MM.1S (cell line): ENCODE measurements at regions not wholly inside any gene's neighbourhood (a gene's known extent, or its start where the extent isn't known, plus 50 kb on each side); places are given as distances from the start of the nearest gene placed in this dataset.

Experiments
- DNase-seq: peaks from one replicate; pipeline ENCODE4 v3.0.0-alpha.2; 2015
- H2AFZ ChIP-seq: fragments of 300-600 bp; sonication (generic); 2 replicates; pipeline ENCODE4 v1.6.0; 2016; ENCODE audit warnings: antibody characterized with exemption, low read length
- H3F3A ChIP-seq: fragments of 300-600 bp; sonication (generic); 2 replicates; pipeline ENCODE4 v1.6.1; 2016; ENCODE audit warnings: mild to moderate bottlenecking, antibody characterized with exemption, low read length, moderate library complexity, mixed read lengths; ENCODE audit not compliant: insufficient read depth
- H3K27ac ChIP-seq: fragments of 300-600 bp; sonication (generic); 2 replicates; pipeline ENCODE4 v1.5.1; 2016; ENCODE audit warnings: mild to moderate bottlenecking, low read length
- H3K27me3 ChIP-seq: fragments of 300-600 bp; sonication (generic); replicated peaks from 2 replicates; pipeline ENCODE4 v1.6.0; 2016; ENCODE audit warnings: low read length; ENCODE audit not compliant: insufficient read depth
- H3K36me3 ChIP-seq: fragments of 300-600 bp; sonication (generic); replicated peaks from 2 replicates; pipeline ENCODE4 v1.6.1; 2016; ENCODE audit warnings: mild to moderate bottlenecking, low read length, mixed read lengths; ENCODE audit not compliant: insufficient read depth
- H3K4me1 ChIP-seq: fragments of 300-600 bp; sonication (generic); 2 replicates; pipeline ENCODE4 v1.6.1; 2016; ENCODE audit warnings: low read length, mixed read lengths
- H3K4me2 ChIP-seq: fragments of 300-600 bp; sonication (generic); 2 replicates; pipeline ENCODE4 v1.6.0; 2016; ENCODE audit warnings: low read depth, low read length
- H3K4me3 ChIP-seq: fragments of 300-600 bp; sonication (generic); 2 replicates; pipeline ENCODE4 v1.5.1; 2016; ENCODE audit warnings: low read length, mixed read lengths
- H3K79me2 ChIP-seq: fragments of 300-600 bp; sonication (generic); 2 replicates; pipeline ENCODE4 v1.6.1; 2016; ENCODE audit warnings: mixed run types, low read length, mixed read lengths
- H3K9ac ChIP-seq: fragments of 300-600 bp; sonication (generic); 2 replicates; pipeline ENCODE4 v1.6.1; 2016; ENCODE audit warnings: low read length, mixed read lengths
- H3K9me2 ChIP-seq: fragments of 300-600 bp; sonication (generic); replicated peaks from 2 replicates; pipeline ENCODE4 v1.6.1; 2016; ENCODE audit warnings: mild to moderate bottlenecking, low read length, mixed read lengths; ENCODE audit not compliant: insufficient read depth
- H3K9me3 ChIP-seq: fragments of 300-600 bp; sonication (generic); replicated peaks from 2 replicates; pipeline ENCODE4 v1.6.1; 2016; ENCODE audit warnings: mild to moderate bottlenecking, low read length, mixed read lengths; ENCODE audit not compliant: insufficient read depth
- H4K20me1 ChIP-seq: fragments of 300-600 bp; sonication (generic); 2 replicates; pipeline ENCODE4 v1.6.1; 2016; ENCODE audit warnings: mild to moderate bottlenecking, low read length, moderate library complexity, mixed read lengths; ENCODE audit not compliant: insufficient read depth
- CTCF ChIP-seq: fragments of 300-600 bp; sonication (generic); IDR thresholded peaks from 2 replicates; pipeline ENCODE4 v1.5.1; 2016; ENCODE audit warnings: antibody characterized with exemption, low read length, mixed read lengths
- EZH2 ChIP-seq: fragments of 300-600 bp; sonication (generic); optimal IDR thresholded peaks from 2 replicates; pipeline ENCODE3; 2017; ENCODE audit warnings: low read depth, mild to moderate bottlenecking, antibody characterized with exemption, low read length, mixed read lengths
- EZH2phosphoT487 ChIP-seq: fragments of 300-600 bp; sonication (generic); IDR thresholded peaks from 2 replicates; pipeline ENCODE4 v1.6.1; 2018; ENCODE audit warnings: antibody characterized with exemption, low read length

GRCh38 chr5:30195036-30195435 is 998.5 kb upstream of the CDH6 start:
- no peaks in the 10 kb centered on the region for H3K36me3 ChIP-seq
- H3K9me2 ChIP-seq, result no peaks in the 10 kb centered on the region
- no peaks in the 10 kb centered on the region for H3F3A ChIP-seq
- H3K4me2 ChIP-seq, result no peak overlapping the region
- no peak overlapping the region for H2AFZ ChIP-seq
- H3K9me3 ChIP-seq, result no peaks in the 10 kb centered on the region
- no peaks in the 10 kb centered on the region for H3K4me1 ChIP-seq
- H4K20me1 ChIP-seq, result no peaks in the 10 kb centered on the region
- no peak for DNase-seq
- no peaks in the 10 kb centered on the region for H3K27me3 ChIP-seq
- no peaks in the 10 kb centered on the region for H3K79me2 ChIP-seq
- no peak overlapping the region for H3K4me3 ChIP-seq
- TF ChIP-seq CTCF (no peak), EZH2 (no peak), EZH2phosphoT487 (no peak)
- no peak overlapping the region for H3K9ac ChIP-seq
- no peak overlapping the region for H3K27ac ChIP-seq

DNA sequence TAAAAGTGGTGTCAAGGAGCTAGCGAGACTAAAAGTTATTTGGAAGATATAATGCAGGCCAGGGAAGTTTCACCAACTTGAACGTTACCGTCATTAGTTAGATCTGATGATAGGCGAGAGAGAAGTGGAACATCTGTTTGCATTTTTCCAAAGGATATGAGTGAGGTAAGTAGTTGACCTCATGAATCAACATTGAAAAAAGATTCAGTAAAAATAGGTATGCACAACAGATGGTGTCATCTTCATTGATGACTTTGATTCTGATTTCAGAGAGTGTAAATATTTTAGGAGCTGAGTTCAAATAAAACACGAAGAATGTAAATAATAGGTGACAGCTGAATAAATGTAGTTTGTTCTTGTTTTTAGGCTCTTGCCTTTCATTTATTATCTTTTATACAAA is 998.9 kb upstream of the CDH6 start:
- no peak overlapping the region for H3K9ac ChIP-seq
- no peaks in the 10 kb centered on the region for H3K79me2 ChIP-seq
- no peak overlapping the region for H3K27ac ChIP-seq
- no peaks in the 10 kb centered on the region for H3K9me2 ChIP-seq
- H3K36me3 ChIP-seq, result no peaks in the 10 kb centered on the region
- no peaks in the 10 kb centered on the region for H4K20me1 ChIP-seq
- no peak overlapping the region for H3K4me2 ChIP-seq
- H3F3A ChIP-seq, result no peaks in the 10 kb centered on the region
- DNase-seq, result no peak
- H3K4me3 ChIP-seq, result no peak overlapping the region
- TF ChIP-seq CTCF (no peak), EZH2 (no peak), EZH2phosphoT487 (no peak)
- H3K27me3 ChIP-seq, result no peaks in the 10 kb centered on the region
- no peaks in the 10 kb centered on the region for H3K9me3 ChIP-seq
- H3K4me1 ChIP-seq, result no peaks in the 10 kb centered on the region
- no peak overlapping the region for H2AFZ ChIP-seq

DNA sequence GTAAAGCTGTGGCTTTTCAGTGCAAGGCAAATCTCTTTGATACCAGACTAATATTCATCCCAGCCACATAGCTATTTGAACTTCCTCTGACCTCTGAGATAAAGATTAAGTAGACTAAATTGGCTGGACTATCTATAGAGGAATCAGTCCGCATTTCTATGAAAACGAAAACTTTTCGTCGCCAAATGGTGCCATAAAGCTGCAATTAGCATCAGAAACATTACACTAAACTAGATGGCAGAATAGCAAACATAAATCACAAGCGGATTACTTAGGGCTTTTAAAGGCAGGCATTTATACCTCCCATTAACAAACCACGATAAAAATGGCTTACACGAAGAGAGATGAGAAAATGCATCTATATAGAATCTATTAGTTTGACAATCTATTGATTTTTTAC is 1009.7 kb upstream of the CDH6 start:
- no peaks in the 10 kb centered on the region for H3K79me2 ChIP-seq
- no peaks in the 10 kb centered on the region for H4K20me1 ChIP-seq
- H3K4me3 ChIP-seq, result no peak overlapping the region
- no peaks in the 10 kb centered on the region for H3K36me3 ChIP-seq
- no peaks in the 10 kb centered on the region for H3K9me3 ChIP-seq
- no peak for DNase-seq
- TF ChIP-seq CTCF (no peak), EZH2 (no peak), EZH2phosphoT487 (no peak)
- no peak overlapping the region for H3K9ac ChIP-seq
- H3F3A ChIP-seq, result no peaks in the 10 kb centered on the region
- no peaks in the 10 kb centered on the region for H3K4me1 ChIP-seq
- no peak overlapping the region for H3K27ac ChIP-seq
- H3K4me2 ChIP-seq, result no peak overlapping the region
- H3K27me3 ChIP-seq, result no peaks in the 10 kb centered on the region
- H3K9me2 ChIP-seq, result no peaks in the 10 kb centered on the region
- H2AFZ ChIP-seq, result no peak overlapping the region

DNA sequence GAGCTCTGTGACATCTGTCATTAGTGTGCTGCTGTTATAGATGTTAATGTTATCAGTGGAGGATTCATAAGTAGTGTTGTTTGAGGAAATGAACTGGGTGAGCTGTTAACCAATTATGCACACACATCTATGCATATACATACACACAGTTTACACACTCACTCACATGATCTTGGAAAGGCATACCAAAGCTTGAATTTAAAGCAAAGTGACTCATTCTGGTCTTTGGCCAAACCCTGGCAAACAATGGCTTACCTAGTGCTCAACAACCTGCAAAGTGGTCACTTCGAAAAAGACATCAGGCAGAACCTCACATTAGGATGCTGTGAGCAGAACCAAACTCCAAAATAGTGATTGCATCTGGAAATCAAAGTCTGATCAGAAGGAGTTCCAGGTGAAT is 1037.3 kb upstream of the CDH6 start:
- Histone ChIP-seq H3K9me3 (no peaks in the 10 kb centered on the region), H3K9ac (no peak overlapping the region), H3K4me3 (no peak overlapping the region), H3K4me2 (no peak overlapping the region), H3K36me3 (no peaks in the 10 kb centered on the region), H3K27me3 (no peaks in the 10 kb centered on the region), H2AFZ (no peak overlapping the region), H3K79me2 (no peaks in the 10 kb centered on the region), H3K9me2 (no peaks in the 10 kb centered on the region), H3F3A (no peaks in the 10 kb centered on the region), H3K4me1 (no peaks in the 10 kb centered on the region), H3K27ac (no peak overlapping the region), H4K20me1 (no peaks in the 10 kb centered on the region)
- DNase-seq, result no peak
- TF ChIP-seq EZH2, result no peak
- TF ChIP-seq CTCF, result no peak
- TF ChIP-seq EZH2phosphoT487, result no peak
